Stomach (tissue), 8 donors: ENCODE measurements at regions not wholly inside any gene's neighbourhood (a gene's known extent, or its start where the extent isn't known, plus 50 kb on each side); places are given as distances from the start of the nearest gene placed in this dataset.
A peak's percentile ranks its signal among the peaks of the same experiment; 100 is the strongest.

ENCODE experiments used
- DNase-seq, 2 donors: peaks; one replicate each; pipeline versions ENCODE4 v3.0.0 to v3.0.0-alpha.2; 2013 to 2019
- H3K27ac ChIP-seq, 5 donors: fragments of 200-600 bp in 4 of 5; sonication (generic) in 4 of 5; one replicate each; pipeline ENCODE4 v1.5.1; 2013 to 2019; ENCODE audit warnings: mild to moderate bottlenecking in 1 of 5, moderate library complexity in 1 of 5
- H3K27me3 ChIP-seq, 3 donors: fragments of 200-600 bp; sonication (generic); one replicate each; pipeline ENCODE4 v1.5.1; 2017 to 2019; ENCODE audit warnings: mixed run types in 1 of 3
- H3K36me3 ChIP-seq, 4 donors: fragments of 200-600 bp; sonication (generic); 1 replicate in 3 of 4; 2 replicates in 1 of 4; pipeline ENCODE4 v1.5.1; 2016 to 2019
- H3K4me1 ChIP-seq, 4 donors: fragments of 200-600 bp; sonication (generic); one replicate each; pipeline ENCODE4 v1.5.1; 2016 to 2019
- H3K4me3 ChIP-seq, 4 donors: fragments of 200-600 bp; sonication (generic) in 3 of 4; one replicate each; pipeline ENCODE4 v1.5.1; 2016 to 2019; ENCODE audit warnings: mild to moderate bottlenecking in 1 of 4
- H3K9me3 ChIP-seq, 4 donors: fragments of 200-600 bp; sonication (generic); one replicate each; pipeline ENCODE4 v1.5.1; 2016 to 2019
- EP300 ChIP-seq: sonication (generic); formaldehyde crosslinking; IDR thresholded peaks from one replicate; pipeline ENCODE4 v1.6.1; 2017; ENCODE audit warnings: antibody characterized with exemption
- POLR2A ChIP-seq, 4 donors: fragments of 450-650 bp; IDR thresholded peaks; one replicate each; pipeline ENCODE4 v1.6.1; 2016; ENCODE audit warnings: antibody characterized with exemption in 4 of 4, control low read depth in 2 of 4, mild to moderate bottlenecking in 1 of 4, moderate library complexity in 1 of 4
- POLR2AphosphoS5 ChIP-seq, 3 donors: sonication (generic); formaldehyde crosslinking; IDR thresholded peaks; one replicate each; pipeline ENCODE4 v1.6.1; 2016; ENCODE audit warnings: antibody characterized with exemption in 3 of 3
- WGBS, 5 donors: extraction: QIAGEN DNeasy Blood & Tissue Kit in 3 of 5; methylation state at CpG; one replicate each; pipeline versions ENCODE4 v1.1.5 to v1.1.7; 2013 to 2018; 5-methylcytosine and 5-hydroxymethylcytosine counted together
- intact Hi-C: fragments of 100-400 bp; cut with DNase I; formaldehyde crosslinking; loops from one replicate; pipeline ENCODE4 v1.15.1; 2023; ENCODE audit warnings: low total_unique reads
- TF ChIP-seq, protein P1 (sequence below), 7 experiments: fragments of 450-650 bp in 4 of 7; fragments of 200-600 bp in 3 of 7; sonication (generic) in 3 of 7; IDR thresholded peaks; one replicate each; pipeline ENCODE4 v1.5.1; 2016 to 2019; ENCODE audit warnings: antibody characterized with exemption in 7 of 7, control low read depth in 2 of 7, mild to moderate bottlenecking in 1 of 7
- donor health status: healthy with polysubstance abuse.
- donor health status: Bipolar disorder and iron deficiency.
- donor health status: healthy.

DNA sequence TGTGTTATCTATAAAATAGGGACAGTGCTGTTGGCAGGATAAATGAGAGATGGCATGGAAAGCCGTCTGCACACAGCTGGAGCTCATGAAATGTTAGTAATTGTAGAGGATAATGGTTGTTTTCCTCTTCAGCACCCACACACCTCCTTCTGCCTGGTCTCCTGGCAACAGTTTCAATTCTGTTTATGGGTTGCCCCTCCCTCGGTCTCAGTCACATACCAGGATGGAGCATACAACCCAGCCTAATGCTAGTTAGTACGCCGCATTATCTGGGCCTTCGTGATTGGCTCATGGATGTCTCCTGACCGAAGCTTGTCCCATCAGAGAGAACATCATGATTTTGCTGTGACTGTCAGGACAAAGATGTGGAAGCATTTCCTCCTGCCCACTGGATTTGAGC lies 126.2 kb upstream of the WSCD1 start:
- Histone ChIP-seq H3K36me3 (no peaks in the 10 kb centered on the region), H3K4me1 (no peaks in the 10 kb centered on the region), H3K27ac (no peak overlapping the region), H3K9me3 (peaks cover 0 to 12% (median 0%) of the 10 kb centered on the region in 4 donors), H3K4me3 (no peak overlapping the region), H3K27me3 (peaks cover 0 to 54% (median 6%) of the 10 kb centered on the region in 3 donors)
- TF ChIP-seq POLR2AphosphoS5 (IDR thresholded peaks at IDR 0.05), result no peak
- TF ChIP-seq EP300, result no peak
- TF ChIP-seq, protein P1, sequence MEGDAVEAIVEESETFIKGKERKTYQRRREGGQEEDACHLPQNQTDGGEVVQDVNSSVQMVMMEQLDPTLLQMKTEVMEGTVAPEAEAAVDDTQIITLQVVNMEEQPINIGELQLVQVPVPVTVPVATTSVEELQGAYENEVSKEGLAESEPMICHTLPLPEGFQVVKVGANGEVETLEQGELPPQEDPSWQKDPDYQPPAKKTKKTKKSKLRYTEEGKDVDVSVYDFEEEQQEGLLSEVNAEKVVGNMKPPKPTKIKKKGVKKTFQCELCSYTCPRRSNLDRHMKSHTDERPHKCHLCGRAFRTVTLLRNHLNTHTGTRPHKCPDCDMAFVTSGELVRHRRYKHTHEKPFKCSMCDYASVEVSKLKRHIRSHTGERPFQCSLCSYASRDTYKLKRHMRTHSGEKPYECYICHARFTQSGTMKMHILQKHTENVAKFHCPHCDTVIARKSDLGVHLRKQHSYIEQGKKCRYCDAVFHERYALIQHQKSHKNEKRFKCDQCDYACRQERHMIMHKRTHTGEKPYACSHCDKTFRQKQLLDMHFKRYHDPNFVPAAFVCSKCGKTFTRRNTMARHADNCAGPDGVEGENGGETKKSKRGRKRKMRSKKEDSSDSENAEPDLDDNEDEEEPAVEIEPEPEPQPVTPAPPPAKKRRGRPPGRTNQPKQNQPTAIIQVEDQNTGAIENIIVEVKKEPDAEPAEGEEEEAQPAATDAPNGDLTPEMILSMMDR (IDR thresholded peaks at IDR 0.05), result no peak
- TF ChIP-seq POLR2A (IDR thresholded peaks at IDR 0.05), result no peak
- no peak for DNase-seq
- intact Hi-C loops, result no loop called here
- WGBS, 5 donors, result 68 to 75% (median 69%) methylated on average over 6 of the region's 6 CpGs

DNA sequence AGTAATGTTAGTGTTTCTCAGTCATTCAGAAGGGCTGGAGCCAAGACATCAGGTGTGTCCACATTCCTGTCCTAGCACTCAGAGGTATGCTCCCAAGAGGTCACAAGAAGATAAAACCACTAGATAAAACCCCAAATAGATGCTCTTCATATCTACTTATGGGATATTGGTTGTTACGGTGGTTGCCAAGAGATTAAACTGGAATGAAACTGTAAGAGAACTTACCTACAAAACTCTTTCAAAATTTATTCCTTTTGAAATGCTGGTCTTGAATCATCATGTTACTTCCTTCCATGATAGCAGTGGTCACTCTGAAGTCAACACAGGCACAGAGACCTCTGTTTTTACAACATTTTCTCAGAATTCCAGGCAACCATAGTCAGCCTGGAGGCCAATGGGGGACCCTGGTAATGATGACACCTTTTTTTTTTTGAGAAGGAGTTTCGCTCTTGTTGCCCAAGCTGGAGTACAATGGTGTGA lies 122.4 kb upstream of the WSCD1 start:
- Histone ChIP-seq H3K36me3 (no peaks in the 10 kb centered on the region), H3K9me3 (peaks cover 0 to 12% (median 0%) of the 10 kb centered on the region in 4 donors), H3K27ac (no peak overlapping the region), H3K27me3 (peaks cover 0 to 32% (median 5%) of the 10 kb centered on the region in 3 donors), H3K4me1 (no peaks in the 10 kb centered on the region), H3K4me3 (no peak overlapping the region)
- 76 to 92% (median 83%) methylated on average over 2 of the region's 2 CpGs for WGBS, 5 donors
- intact Hi-C loops, result no loop called here
- TF ChIP-seq POLR2AphosphoS5 (IDR thresholded peaks at IDR 0.05), result no peak
- TF ChIP-seq EP300, result no peak
- TF ChIP-seq, protein P1 (IDR thresholded peaks at IDR 0.05), result no peak
- no peak for TF ChIP-seq POLR2A (IDR thresholded peaks at IDR 0.05)
- no peak for DNase-seq

DNA sequence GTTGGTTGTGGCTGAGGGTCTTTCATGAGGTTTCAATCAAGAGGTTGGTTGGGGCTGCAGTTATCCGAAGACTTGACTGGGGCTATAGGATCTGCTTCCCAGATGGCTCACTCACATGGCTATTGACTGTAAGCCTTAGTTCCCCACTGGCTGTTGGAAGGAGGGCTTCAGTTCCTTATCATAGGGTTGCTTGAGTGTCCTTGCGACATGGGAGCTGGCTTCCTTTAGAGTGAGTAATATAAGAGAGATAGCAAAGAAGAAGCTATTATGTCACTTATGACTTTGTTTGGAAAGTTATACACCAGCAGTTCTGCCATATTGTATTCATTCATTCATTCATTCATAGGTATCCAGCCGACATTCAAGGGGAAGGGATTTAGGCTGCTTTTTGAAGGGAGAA lies 121.4 kb upstream of the WSCD1 start:
- H3K36me3 ChIP-seq, result no peaks in the 10 kb centered on the region
- no peak overlapping the region for H3K4me3 ChIP-seq
- no peak overlapping the region for H3K27ac ChIP-seq
- H3K9me3 ChIP-seq, result peaks cover 0 to 10% (median 0%) of the 10 kb centered on the region in 4 donors
- WGBS, 5 donors, result 86 to 95% (median 92%) methylated on average over 3 of the region's 3 CpGs
- intact Hi-C loops, result no loop called here
- DNase-seq, result no peak
- peaks cover 0 to 22% (median 0%) of the 10 kb centered on the region in 3 donors for H3K27me3 ChIP-seq
- no peaks in the 10 kb centered on the region for H3K4me1 ChIP-seq
- TF ChIP-seq EP300, result no peak
- no peak for TF ChIP-seq POLR2A (IDR thresholded peaks at IDR 0.05)
- TF ChIP-seq, protein P1 (IDR thresholded peaks at IDR 0.05), result no peak
- no peak for TF ChIP-seq POLR2AphosphoS5 (IDR thresholded peaks at IDR 0.05)

DNA sequence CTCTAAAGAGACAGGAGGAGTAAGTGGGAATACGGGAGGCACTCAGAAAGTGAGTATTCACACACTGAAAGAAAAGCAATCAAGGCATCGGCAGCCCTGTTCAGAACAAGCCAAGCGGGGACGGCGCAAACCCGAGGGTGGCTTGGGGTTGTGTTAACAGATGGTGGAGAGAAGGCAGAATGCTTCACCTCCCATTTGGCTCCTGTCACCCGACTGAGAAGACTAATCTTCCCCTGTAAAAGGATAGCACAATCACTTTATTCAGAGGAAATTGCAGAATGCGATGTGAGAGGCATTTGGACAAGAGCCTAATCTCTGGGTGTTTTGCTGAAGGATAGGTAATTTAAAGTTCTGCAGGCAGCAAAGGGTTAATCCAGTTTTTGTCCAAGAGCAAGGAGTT lies 119.3 kb upstream of the WSCD1 start:
- peaks cover 0 to 23% (median 13%) of the 10 kb centered on the region in 4 donors for H3K9me3 ChIP-seq
- no peaks in the 10 kb centered on the region for H3K36me3 ChIP-seq
- no peaks in the 10 kb centered on the region for H3K4me1 ChIP-seq
- no peak overlapping the region for H3K27ac ChIP-seq
- intact Hi-C loops, result no loop called here
- H3K27me3 ChIP-seq, result peaks cover 0 to 18% (median 0%) of the 10 kb centered on the region in 3 donors
- 31 to 59% (median 55%) methylated on average over 8 of the region's 8 CpGs for WGBS, 5 donors
- TF ChIP-seq POLR2AphosphoS5 (IDR thresholded peaks at IDR 0.05) (no peak), EP300 (no peak), POLR2A (IDR thresholded peaks at IDR 0.05) (no peak)
- TF ChIP-seq, protein P1 (IDR thresholded peaks at IDR 0.05), result no peak
- DNase-seq, result peak in 1 of 2 donors; percentile 4
- H3K4me3 ChIP-seq, result no peak overlapping the region
